ENCODE measurements at regions not wholly inside any gene's neighbourhood (a gene's known extent, or its start where the extent isn't known, plus 50 kb on each side); places are given as distances from the start of the nearest gene placed in this dataset.

- no peaks in the 10 kb centered on the region for H3K4me1 Mint-ChIP-seq (ENCODE audit: low read depth)
- intact Hi-C loops (cut with micrococcal nuclease), result no loop called here
- peaks cover 21% of the 10 kb centered on the region for H3K27me3 Mint-ChIP-seq (ENCODE audit: low read depth)
- H3K27ac Mint-ChIP-seq, result no peak overlapping the region
- CTCF ChIA-PET, result no interaction called here
- no peak overlapping the region for H3K4me3 Mint-ChIP-seq
- DNase-seq, result no peak
- no peaks in the 10 kb centered on the region for H3K9me3 Mint-ChIP-seq
- H3K36me3 Mint-ChIP-seq (ENCODE audit: low read depth), result no peaks in the 10 kb centered on the region
Observed at GRCh38 chr1:208298593-208299269, 54.5 kb upstream of the PLXNA2 start.

GRCh38 chr1:208300084-208300770 lies 56.0 kb upstream of the PLXNA2 start:
- peaks cover 21% of the 10 kb centered on the region for H3K27me3 Mint-ChIP-seq (ENCODE audit: low read depth)
- H3K9me3 Mint-ChIP-seq, result no peaks in the 10 kb centered on the region
- CTCF ChIA-PET, result no interaction called here
- H3K36me3 Mint-ChIP-seq (ENCODE audit: low read depth), result no peaks in the 10 kb centered on the region
- DNase-seq, result no peak
- intact Hi-C loops (cut with micrococcal nuclease), result no loop called here
- no peaks in the 10 kb centered on the region for H3K4me1 Mint-ChIP-seq (ENCODE audit: low read depth)
- no peak overlapping the region for H3K27ac Mint-ChIP-seq
- H3K4me3 Mint-ChIP-seq, result no peak overlapping the region

DNA sequence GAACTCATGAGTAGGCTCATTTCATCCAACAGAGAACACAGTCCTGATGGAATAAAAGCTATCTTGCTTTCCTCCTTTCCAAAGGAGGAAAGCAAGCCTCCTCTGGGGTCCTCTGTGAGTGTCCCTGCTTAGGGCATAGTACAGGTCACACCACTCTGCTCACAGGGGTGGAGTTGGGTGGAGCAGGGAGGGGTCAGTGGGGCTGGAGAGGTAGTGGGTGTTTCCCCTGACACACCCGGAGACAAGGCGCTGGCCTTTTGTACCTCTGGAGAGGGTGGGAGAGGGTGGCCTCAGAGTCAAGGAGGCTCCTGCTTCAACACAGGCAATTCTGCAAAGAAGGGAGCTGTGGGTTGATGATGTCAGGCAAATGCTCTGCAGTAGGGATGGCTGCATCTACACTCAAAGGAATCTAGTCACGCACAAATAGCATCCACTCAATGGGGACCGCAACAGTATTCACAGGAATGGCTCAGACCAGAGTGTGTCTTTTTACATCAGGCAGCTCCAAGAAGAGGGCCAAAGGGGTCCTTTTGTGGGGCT lies 58.6 kb upstream of the PLXNA2 start:
- Mint-ChIP-seq H3K9me3 (no peaks in the 10 kb centered on the region), H3K4me1 (ENCODE audit: low read depth) (no peaks in the 10 kb centered on the region), H3K4me3 (no peak overlapping the region), H3K27ac (no peak overlapping the region), H3K36me3 (ENCODE audit: low read depth) (no peaks in the 10 kb centered on the region), H3K27me3 (ENCODE audit: low read depth) (peaks cover 15% of the 10 kb centered on the region)
- intact Hi-C loops (cut with micrococcal nuclease), result no loop called here
- CTCF ChIA-PET, result no interaction called here
- DNase-seq, result no peak

GRCh38 chr1:208303743-208304712 lies 59.8 kb upstream of the PLXNA2 start:
- H3K9me3 Mint-ChIP-seq, result no peaks in the 10 kb centered on the region
- H3K27ac Mint-ChIP-seq, result no peak overlapping the region
- peaks cover 10% of the 10 kb centered on the region for H3K27me3 Mint-ChIP-seq (ENCODE audit: low read depth)
- intact Hi-C loops (cut with micrococcal nuclease), result no loop called here
- no peaks in the 10 kb centered on the region for H3K36me3 Mint-ChIP-seq (ENCODE audit: low read depth)
- CTCF ChIA-PET, result no interaction called here
- DNase-seq, result no peak
- no peak overlapping the region for H3K4me3 Mint-ChIP-seq
- H3K4me1 Mint-ChIP-seq (ENCODE audit: low read depth), result no peaks in the 10 kb centered on the region

- CTCF ChIA-PET, result no interaction called here
- no peak overlapping the region for H3K27ac Mint-ChIP-seq
- no peaks in the 10 kb centered on the region for H3K9me3 Mint-ChIP-seq
- intact Hi-C loops (cut with micrococcal nuclease), result no loop called here
- H3K27me3 Mint-ChIP-seq (ENCODE audit: low read depth), result peaks cover 13% of the 10 kb centered on the region
- H3K4me1 Mint-ChIP-seq (ENCODE audit: low read depth), result no peaks in the 10 kb centered on the region
- no peaks in the 10 kb centered on the region for H3K36me3 Mint-ChIP-seq (ENCODE audit: low read depth)
- DNase-seq, result no peak
- no peak overlapping the region for H3K4me3 Mint-ChIP-seq
Observed at GRCh38 chr1:208308221-208308620, 64.0 kb upstream of the PLXNA2 start.

- Mint-ChIP-seq H3K27ac (no peak overlapping the region), H3K4me1 (ENCODE audit: low read depth) (no peaks in the 10 kb centered on the region), H3K9me3 (no peaks in the 10 kb centered on the region), H3K27me3 (ENCODE audit: low read depth) (peaks cover 15% of the 10 kb centered on the region), H3K4me3 (no peak overlapping the region), H3K36me3 (ENCODE audit: low read depth) (no peaks in the 10 kb centered on the region)
- DNase-seq, result no peak
- intact Hi-C loops (cut with micrococcal nuclease), result no loop called here
- CTCF ChIA-PET, result no interaction called here
Observed at GRCh38 chr1:208309771-208310170, 65.6 kb upstream of the PLXNA2 start.

DNA sequence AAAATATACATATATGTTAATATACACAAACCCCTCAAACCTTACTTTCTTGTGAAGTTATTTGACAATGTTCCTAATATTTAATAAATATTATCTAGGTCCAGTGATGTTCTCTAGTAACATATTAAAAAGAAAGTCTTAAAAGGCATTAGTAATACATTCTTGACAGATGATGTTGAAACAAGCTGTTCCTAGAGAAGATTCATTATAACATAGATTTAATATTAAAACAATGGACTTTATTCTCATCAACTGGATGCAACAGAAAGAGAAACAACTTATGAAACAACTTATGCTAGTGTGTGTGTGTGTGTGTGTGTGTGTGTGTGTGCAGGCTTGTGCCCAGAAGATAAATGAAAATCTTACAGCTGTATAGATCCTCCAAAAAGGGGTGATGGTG lies 68.5 kb upstream of the PLXNA2 start:
- intact Hi-C loops (cut with micrococcal nuclease), result no loop called here
- no peak for DNase-seq
- H3K9me3 Mint-ChIP-seq, result no peaks in the 10 kb centered on the region
- no peak overlapping the region for H3K27ac Mint-ChIP-seq
- no peak overlapping the region for H3K4me3 Mint-ChIP-seq
- H3K4me1 Mint-ChIP-seq (ENCODE audit: low read depth), result no peaks in the 10 kb centered on the region
- CTCF ChIA-PET, result no interaction called here
- H3K36me3 Mint-ChIP-seq (ENCODE audit: low read depth), result no peaks in the 10 kb centered on the region
- H3K27me3 Mint-ChIP-seq (ENCODE audit: low read depth), result peaks cover 19% of the 10 kb centered on the region

DNA sequence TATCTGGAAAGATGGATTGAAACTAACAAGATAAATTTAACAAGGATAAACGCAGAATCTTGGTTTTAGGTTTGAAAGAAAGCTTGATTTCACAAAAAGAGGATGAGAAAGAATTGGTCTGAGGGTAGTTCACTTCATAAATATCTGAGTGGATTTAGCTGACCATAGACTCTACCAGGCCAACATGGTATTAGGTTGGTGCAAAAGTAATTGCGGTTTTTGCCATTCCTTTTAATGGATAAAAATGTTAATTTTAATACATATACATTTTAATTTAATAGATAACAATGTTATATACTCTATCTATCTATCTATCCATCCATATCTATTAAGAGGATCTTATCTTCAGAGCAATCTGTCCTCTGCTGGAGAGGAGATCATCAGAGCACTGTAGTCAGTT lies 70.2 kb upstream of the PLXNA2 start:
- no peaks in the 10 kb centered on the region for H3K36me3 Mint-ChIP-seq (ENCODE audit: low read depth)
- no peak overlapping the region for H3K27ac Mint-ChIP-seq
- H3K9me3 Mint-ChIP-seq, result no peaks in the 10 kb centered on the region
- CTCF ChIA-PET, result no interaction called here
- no peak for DNase-seq
- H3K4me3 Mint-ChIP-seq, result no peak overlapping the region
- no peaks in the 10 kb centered on the region for H3K4me1 Mint-ChIP-seq (ENCODE audit: low read depth)
- intact Hi-C loops (cut with micrococcal nuclease), result no loop called here
- peaks cover 26% of the 10 kb centered on the region for H3K27me3 Mint-ChIP-seq (ENCODE audit: low read depth)

GRCh38 chr1:208318150-208318734 lies 74.1 kb upstream of the PLXNA2 start:
- CTCF ChIA-PET, result interaction anchor here (0.6 kb wide), 1 partner anchor 75 kb away, joined by 3 read pairs; no protein-coding TSS in a partner anchor
- no peaks in the 10 kb centered on the region for H3K36me3 Mint-ChIP-seq (ENCODE audit: low read depth)
- no peak overlapping the region for H3K4me3 Mint-ChIP-seq
- no peak overlapping the region for H3K27ac Mint-ChIP-seq
- H3K27me3 Mint-ChIP-seq (ENCODE audit: low read depth), result peaks cover 16% of the 10 kb centered on the region
- DNase-seq, result no peak
- intact Hi-C loops (cut with micrococcal nuclease), result no loop called here
- H3K4me1 Mint-ChIP-seq (ENCODE audit: low read depth), result no peaks in the 10 kb centered on the region
- no peaks in the 10 kb centered on the region for H3K9me3 Mint-ChIP-seq

- Mint-ChIP-seq H3K27me3 (ENCODE audit: low read depth) (no peaks in the 10 kb centered on the region), H3K27ac (no peak overlapping the region), H3K4me3 (no peak overlapping the region), H3K36me3 (ENCODE audit: low read depth) (no peaks in the 10 kb centered on the region), H3K9me3 (no peaks in the 10 kb centered on the region), H3K4me1 (ENCODE audit: low read depth) (no peaks in the 10 kb centered on the region)
- DNase-seq, result no peak
- CTCF ChIA-PET, result interaction anchor here (0.6 kb wide), 1 partner anchor 9 kb away, joined by 3 read pairs; no protein-coding TSS in a partner anchor
- intact Hi-C loops (cut with micrococcal nuclease), result no loop called here
Observed at GRCh38 chr1:208324005-208324404, 79.8 kb upstream of the PLXNA2 start.

GRCh38 chr1:208326033-208326432 lies 81.8 kb upstream of the PLXNA2 start:
- Mint-ChIP-seq H3K4me1 (ENCODE audit: low read depth) (no peaks in the 10 kb centered on the region), H3K36me3 (ENCODE audit: low read depth) (no peaks in the 10 kb centered on the region), H3K27me3 (ENCODE audit: low read depth) (peaks cover 9% of the 10 kb centered on the region), H3K4me3 (no peak overlapping the region), H3K27ac (no peak overlapping the region), H3K9me3 (no peaks in the 10 kb centered on the region)
- intact Hi-C loops (cut with micrococcal nuclease), result no loop called here
- CTCF ChIA-PET, result no interaction called here
- DNase-seq, result no peak

GRCh38 chr1:208329300-208329699 lies 85.1 kb upstream of the PLXNA2 start:
- Mint-ChIP-seq H3K9me3 (no peaks in the 10 kb centered on the region), H3K27me3 (ENCODE audit: low read depth) (peaks cover 16% of the 10 kb centered on the region), H3K4me1 (ENCODE audit: low read depth) (no peaks in the 10 kb centered on the region), H3K27ac (no peak overlapping the region), H3K4me3 (no peak overlapping the region), H3K36me3 (ENCODE audit: low read depth) (no peaks in the 10 kb centered on the region)
- CTCF ChIA-PET, result no interaction called here
- DNase-seq, result no peak
- intact Hi-C loops (cut with micrococcal nuclease), result no loop called here

All from activated naive CD4-positive, alpha-beta T cell treated with anti-CD3 and anti-CD28 coated beads for 36 hours (primary cell).